GM23338 (cell line): ENCODE measurements at regions not wholly inside any gene's neighbourhood (a gene's known extent, or its start where the extent isn't known, plus 50 kb on each side); places are given as distances from the start of the nearest gene placed in this dataset.

Source experiments
- ATAC-seq: fragments of 200-7000 bp; cut with Tn5 transposase; 3 replicates; pipeline ENCODE4 v1.9.1; 2020
- DNase-seq: peaks from one replicate; pipeline ENCODE4 v3.0.0-alpha.2; 2015; ENCODE audit warnings: low spot score
- H2AFZ ChIP-seq: fragments of 200-600 bp; sonication (generic); 2 replicates; pipeline ENCODE4 v1.8.0; 2016; ENCODE audit warnings: antibody characterized with exemption, mild to moderate bottlenecking, moderate library complexity
- H3F3A ChIP-seq: fragments of 200-600 bp; sonication (generic); replicated peaks from 2 replicates; pipeline ENCODE4 v1.8.0; 2017; ENCODE audit warnings: antibody characterized with exemption, mixed run types, low read depth
- H3K27ac ChIP-seq: fragments of 200-600 bp; sonication (generic); 2 replicates; pipeline ENCODE4 v1.6.1; 2016; ENCODE audit warnings: low read depth
- H3K27me3 ChIP-seq: fragments of 200-600 bp; sonication (generic); 2 replicates; pipeline ENCODE4 v1.8.0; 2016; ENCODE audit warnings: mild to moderate bottlenecking, mixed run types, moderate library complexity; ENCODE audit not compliant: insufficient read depth
- H3K36me3 ChIP-seq: fragments of 200-600 bp; sonication (generic); 2 replicates; pipeline ENCODE4 v1.8.0; 2016; ENCODE audit warnings: mild to moderate bottlenecking; ENCODE audit not compliant: insufficient read depth
- H3K4me1 ChIP-seq: fragments of 200-600 bp; sonication (generic); 2 replicates; pipeline ENCODE4 v1.8.0; 2016; ENCODE audit warnings: mild to moderate bottlenecking, moderate library complexity; ENCODE audit not compliant: insufficient read depth
- H3K4me2 ChIP-seq: fragments of 200-600 bp; sonication (generic); 2 replicates; pipeline ENCODE4 v1.7.1; 2017; ENCODE audit warnings: mixed run types
- H3K4me3 ChIP-seq: fragments of 200-600 bp; sonication (generic); 2 replicates; pipeline ENCODE4 v1.6.1; 2016; ENCODE audit warnings: mixed run types
- H3K79me2 ChIP-seq: fragments of 200-600 bp; sonication (generic); replicated peaks from 2 replicates; pipeline ENCODE4 v1.8.0; 2017; ENCODE audit warnings: mild to moderate bottlenecking; ENCODE audit not compliant: insufficient read depth
- H3K9me2 ChIP-seq: fragments of 200-600 bp; sonication (generic); 2 replicates; pipeline ENCODE4 v1.8.0; 2017; ENCODE audit not compliant: insufficient read depth
- H4K20me1 ChIP-seq: fragments of 200-600 bp; sonication (generic); replicated peaks from 2 replicates; pipeline ENCODE4 v1.8.0; 2017; ENCODE audit warnings: mild to moderate bottlenecking; ENCODE audit not compliant: insufficient read depth
- H3K27ac Mint-ChIP-seq: 2 replicates; pipeline ENCODE4 v1.8.0; 2020; ENCODE audit warnings: inconsistent platforms, mild to moderate bottlenecking, moderate library complexity, mixed read lengths
- H3K27me3 Mint-ChIP-seq: 3 replicates; pipeline ENCODE4 v1.8.0; 2022; ENCODE audit warnings: low read depth, mild to moderate bottlenecking, moderate library complexity, mixed read lengths, inconsistent platforms; ENCODE audit not compliant: insufficient read depth, poor library complexity
- H3K36me3 Mint-ChIP-seq: 3 replicates; pipeline ENCODE4 v1.8.0; 2021; ENCODE audit warnings: low read depth, mild to moderate bottlenecking, inconsistent platforms, moderate library complexity, mixed read lengths
- H3K4me1 Mint-ChIP-seq: 3 replicates; pipeline ENCODE4 v1.8.0; 2020; ENCODE audit warnings: mild to moderate bottlenecking, inconsistent platforms, mixed read lengths
- H3K4me3 Mint-ChIP-seq: 3 replicates; pipeline ENCODE4 v1.8.0; 2021; ENCODE audit warnings: moderate library complexity, mild to moderate bottlenecking, inconsistent platforms, mixed read lengths
- H3K9me3 Mint-ChIP-seq: 3 replicates; pipeline ENCODE4 v1.8.0; 2020; ENCODE audit warnings: moderate library complexity, mild to moderate bottlenecking, inconsistent platforms, mixed read lengths
- CREB1 ChIP-seq: fragments of 250-450 bp; sonication (Bioruptor Pico); IDR thresholded peaks from 2 replicates; pipeline ENCODE4 v1.5.0; 2020; ENCODE audit warnings: low read depth, mild to moderate bottlenecking, moderate library complexity
- CTCF ChIP-seq, 2 experiments: fragments of 200-600 bp in 1 of 2; sonication (generic) in 1 of 2; conservative IDR thresholded peaks; 2 replicates each; pipeline versions ENCODE4 v1.5.1 to v1.6.1; 2016 to 2017; ENCODE audit warnings: antibody characterized with exemption in 2 of 2, low read depth in 2 of 2, mild to moderate bottlenecking in 2 of 2, moderate library complexity in 1 of 2
- ETS1 ChIP-seq: IDR thresholded peaks from 2 replicates; pipeline ENCODE4 v1.6.1; 2016; ENCODE audit warnings: antibody characterized with exemption
- EZH2 ChIP-seq: fragments of 200-600 bp; sonication (generic); IDR thresholded peaks from one replicate; pipeline ENCODE4 v1.8.0; 2017; ENCODE audit warnings: antibody characterized with exemption, mild to moderate bottlenecking, low read depth; ENCODE audit not compliant: unreplicated experiment
- EZH2phosphoT487 ChIP-seq: fragments of 200-600 bp; sonication (generic); IDR thresholded peaks from one replicate; pipeline ENCODE4 v1.8.1; 2018; ENCODE audit warnings: antibody characterized with exemption; ENCODE audit not compliant: unreplicated experiment
- JUNB ChIP-seq: IDR thresholded peaks from one replicate; pipeline ENCODE4 v1.6.1; 2016; ENCODE audit warnings: antibody characterized with exemption; ENCODE audit not compliant: unreplicated experiment
- NANOG ChIP-seq: IDR thresholded peaks from 2 replicates; pipeline ENCODE4 v1.6.1; 2016; ENCODE audit warnings: antibody characterized with exemption, borderline replicate concordance
- POLR2AphosphoS5 ChIP-seq: IDR thresholded peaks from 2 replicates; pipeline ENCODE4 v1.6.1; 2016; ENCODE audit warnings: antibody characterized with exemption, low read depth
- REST ChIP-seq: IDR thresholded peaks from one replicate; pipeline ENCODE4 v1.6.1; 2018; ENCODE audit warnings: antibody characterized with exemption; ENCODE audit not compliant: unreplicated experiment
- STAT1 ChIP-seq: IDR thresholded peaks from one replicate; pipeline ENCODE4 v1.6.1; 2016; ENCODE audit warnings: antibody characterized with exemption; ENCODE audit not compliant: unreplicated experiment
- ZNF114 ChIP-seq: fragments of 250-450 bp; sonication (Bioruptor Pico); IDR thresholded peaks from 2 replicates; pipeline ENCODE4 v1.5.0; 2020; ENCODE audit warnings: mild to moderate bottlenecking, moderate library complexity
- ZNF331 ChIP-seq: fragments of 250-450 bp; sonication (Bioruptor Pico); IDR thresholded peaks from 2 replicates; pipeline ENCODE4 v1.5.0; 2020; ENCODE audit warnings: low read depth, mild to moderate bottlenecking, moderate library complexity
- ZNF462 ChIP-seq: fragments of 250-450 bp; sonication (Bioruptor Pico); IDR thresholded peaks from 2 replicates; pipeline ENCODE4 v1.5.0; 2020; ENCODE audit warnings: mild to moderate bottlenecking, moderate library complexity

- no peak overlapping the region; the same call in 1 of the 2 replicates for H2AFZ ChIP-seq
- no peaks in the 10 kb centered on the region for H3K27me3 Mint-ChIP-seq
- no peak overlapping the region for H3K4me2 ChIP-seq
- DNase-seq (no peak), ATAC-seq (no peak)
- TF ChIP-seq JUNB (no peak), CTCF (conservative IDR thresholded peaks at IDR 0.05; ENCODE audit: low read depth in 2 of 2) (no peak), ZNF331 (CRISPR knock-in tag) (no peak), ZNF462 (no peak), CREB1 (CRISPR knock-in tag) (no peak), ZNF114 (CRISPR knock-in tag) (no peak), NANOG (no peak), POLR2AphosphoS5 (no peak), STAT1 (no peak), EZH2 (no peak), ETS1 (no peak), REST (no peak), EZH2phosphoT487 (no peak)
- no peaks in the 10 kb centered on the region for H3K4me1 ChIP-seq
- no peak overlapping the region for H3K27ac Mint-ChIP-seq
- no peaks in the 10 kb centered on the region for H3K9me3 Mint-ChIP-seq
- no peak overlapping the region for H3K27ac ChIP-seq
- H3K36me3 ChIP-seq = no peaks in the 10 kb centered on the region
- H3K4me3 ChIP-seq = no peak overlapping the region
- no peaks in the 10 kb centered on the region for H4K20me1 ChIP-seq
- H3K36me3 Mint-ChIP-seq = no peaks in the 10 kb centered on the region
- H3K9me2 ChIP-seq = no peaks in the 10 kb centered on the region
- H3F3A ChIP-seq = no peaks in the 10 kb centered on the region
- no peaks in the 10 kb centered on the region for H3K79me2 ChIP-seq
- H3K4me1 Mint-ChIP-seq = no peaks in the 10 kb centered on the region
- H3K4me3 Mint-ChIP-seq = no peak overlapping the region
- no peaks in the 10 kb centered on the region for H3K27me3 ChIP-seq
Observed at GRCh38 chr2:77666251-77666980, 144.2 kb upstream of the LRRTM4 start.
